K562 (cell line): ENCODE measurements at regions not wholly inside any gene's neighbourhood (a gene's known extent, or its start where the extent isn't known, plus 50 kb on each side); places are given as distances from the start of the nearest gene placed in this dataset.

Experiments used
- EP300 ChIP-seq: IDR thresholded peaks from 2 replicates; pipeline ENCODE4 v1.6.1; 2012; ENCODE audit warnings: low read length, improper control_type of control experiment
- HDAC1 ChIP-seq, 2 experiments: fragments of 450-650 bp; IDR thresholded peaks; 2 replicates each; pipeline ENCODE4 v1.6.1; 2016 to 2017; ENCODE audit warnings: inconsistent platforms in 1 of 2, mild to moderate bottlenecking in 1 of 2, moderate library complexity in 1 of 2
- ZNF217 ChIP-seq: sonication (generic); formaldehyde crosslinking; IDR thresholded peaks from 2 replicates; pipeline ENCODE4 v1.8.0; 2022; ENCODE audit warnings: mild to moderate bottlenecking, missing genetic modification reagents
- TF ChIP-seq, protein P1 (sequence below), 3 experiments: IDR thresholded peaks in 2 of 3; conservative IDR thresholded peaks in 1 of 3; 2 replicates each; pipeline ENCODE4 v1.5.1; 2011 to 2012; ENCODE audit warnings: low read length in 3 of 3, mild to moderate bottlenecking in 3 of 3, control low read depth in 2 of 3, improper control_type of control experiment in 1 of 3, inconsistent platforms in 1 of 3, low read depth in 1 of 3, mixed read lengths in 1 of 3, moderate library complexity in 1 of 3; ENCODE audit not compliant: insufficient read depth in 2 of 3

DNA sequence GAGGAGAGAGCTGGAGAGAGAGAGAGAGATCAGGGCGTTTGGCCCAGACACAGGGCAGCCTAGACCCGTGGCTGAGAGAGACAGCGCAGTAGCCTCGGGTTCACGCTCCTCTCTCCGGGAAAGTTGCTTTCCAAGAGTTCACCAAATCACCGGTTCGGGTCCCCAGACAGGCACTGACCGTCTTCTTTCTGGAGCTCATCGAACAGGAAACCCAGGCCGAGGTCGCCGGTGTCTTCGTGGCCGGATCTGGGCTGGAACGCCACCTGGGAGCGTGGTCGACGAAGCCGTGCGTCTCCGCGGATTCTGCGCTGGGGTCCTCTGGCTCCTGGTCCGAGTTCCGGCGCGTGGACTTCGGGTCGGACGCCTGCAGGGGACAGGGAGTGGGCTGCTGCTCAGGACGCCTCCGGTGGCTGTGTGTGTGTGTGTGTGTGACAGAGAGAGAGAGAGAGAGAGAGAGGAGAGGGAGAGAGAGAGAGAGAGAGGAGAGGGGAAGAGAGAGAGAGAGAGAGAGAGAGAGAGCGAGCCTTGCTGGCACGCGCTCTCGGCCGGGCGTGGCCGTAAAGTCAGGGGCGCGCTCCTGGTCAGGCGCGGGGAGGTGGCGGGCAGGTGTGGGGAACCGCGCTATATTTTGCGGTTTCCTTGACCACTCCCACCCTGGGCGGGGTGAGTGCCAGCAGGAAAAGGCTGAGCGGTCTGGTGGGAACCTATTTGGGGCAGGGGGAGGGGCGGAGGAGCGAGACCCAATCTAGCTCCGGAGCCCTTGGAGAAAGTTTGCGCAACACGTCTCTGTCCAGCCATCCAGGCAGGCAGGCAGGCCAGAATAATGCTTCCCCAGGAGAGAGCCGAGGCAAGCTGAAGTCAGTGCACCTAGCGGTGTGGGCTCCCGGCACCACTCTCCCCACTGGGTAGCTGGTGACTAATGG lies 62.1 kb downstream of the RHOXF2B start:
- TF ChIP-seq EP300 (no peak), HDAC1 (IDR thresholded peaks at IDR 0.05) (no peak), ZNF217 (CRISPR knock-in tag) (no peak)
- TF ChIP-seq, protein P1, sequence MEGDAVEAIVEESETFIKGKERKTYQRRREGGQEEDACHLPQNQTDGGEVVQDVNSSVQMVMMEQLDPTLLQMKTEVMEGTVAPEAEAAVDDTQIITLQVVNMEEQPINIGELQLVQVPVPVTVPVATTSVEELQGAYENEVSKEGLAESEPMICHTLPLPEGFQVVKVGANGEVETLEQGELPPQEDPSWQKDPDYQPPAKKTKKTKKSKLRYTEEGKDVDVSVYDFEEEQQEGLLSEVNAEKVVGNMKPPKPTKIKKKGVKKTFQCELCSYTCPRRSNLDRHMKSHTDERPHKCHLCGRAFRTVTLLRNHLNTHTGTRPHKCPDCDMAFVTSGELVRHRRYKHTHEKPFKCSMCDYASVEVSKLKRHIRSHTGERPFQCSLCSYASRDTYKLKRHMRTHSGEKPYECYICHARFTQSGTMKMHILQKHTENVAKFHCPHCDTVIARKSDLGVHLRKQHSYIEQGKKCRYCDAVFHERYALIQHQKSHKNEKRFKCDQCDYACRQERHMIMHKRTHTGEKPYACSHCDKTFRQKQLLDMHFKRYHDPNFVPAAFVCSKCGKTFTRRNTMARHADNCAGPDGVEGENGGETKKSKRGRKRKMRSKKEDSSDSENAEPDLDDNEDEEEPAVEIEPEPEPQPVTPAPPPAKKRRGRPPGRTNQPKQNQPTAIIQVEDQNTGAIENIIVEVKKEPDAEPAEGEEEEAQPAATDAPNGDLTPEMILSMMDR (IDR thresholded peaks at IDR 0.05 in 2 of 3, conservative IDR thresholded peaks at IDR 0.05 in 1 of 3; ENCODE audit: insufficient read depth in 2 of 3, low read depth in 1 of 3, low read length in 3 of 3), result no peak
